ENCODE measurements at regions not wholly inside any gene's neighbourhood (a gene's known extent, or its start where the extent isn't known, plus 50 kb on each side); places are given as distances from the start of the nearest gene placed in this dataset.
A peak's percentile ranks its signal among the peaks of the same experiment; 100 is the strongest.

DNA sequence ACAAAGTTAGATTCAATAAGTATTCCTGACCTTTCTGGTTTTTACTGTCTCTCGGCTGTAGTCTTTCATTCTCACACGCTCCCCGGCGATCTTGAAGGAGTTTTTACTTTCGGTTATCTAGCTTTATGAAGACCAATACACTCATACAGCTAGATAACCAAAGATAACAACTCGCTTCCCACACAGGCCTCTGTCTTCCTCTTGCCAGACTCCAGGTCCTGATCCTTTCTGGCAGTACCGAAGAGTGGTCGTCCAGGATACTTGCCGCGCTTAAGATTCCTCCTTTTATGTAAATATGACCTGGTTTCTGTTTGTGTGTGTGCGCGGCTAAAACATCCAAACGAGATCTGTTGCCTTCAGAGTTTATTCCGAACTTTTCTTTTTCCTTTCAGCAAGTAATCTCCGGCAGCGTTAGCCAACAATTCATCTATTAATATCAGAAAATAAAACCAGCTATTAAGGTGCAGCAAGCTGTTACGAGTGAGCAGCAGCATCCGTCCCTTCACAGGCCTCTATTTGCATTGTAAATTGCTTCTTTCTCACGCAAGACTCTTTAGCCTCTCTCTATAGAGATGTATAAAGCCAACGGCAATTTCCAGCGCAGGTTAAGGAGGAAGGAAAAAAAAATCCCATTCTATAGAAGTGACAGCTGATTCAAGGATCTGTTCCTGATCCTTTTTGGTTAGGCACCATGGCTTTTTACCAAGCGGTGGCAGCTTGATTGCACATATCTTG, 216.1 kb downstream of the MEF2C start:
- DNase-seq (ENCODE audit: low spot score): no peak

DNA sequence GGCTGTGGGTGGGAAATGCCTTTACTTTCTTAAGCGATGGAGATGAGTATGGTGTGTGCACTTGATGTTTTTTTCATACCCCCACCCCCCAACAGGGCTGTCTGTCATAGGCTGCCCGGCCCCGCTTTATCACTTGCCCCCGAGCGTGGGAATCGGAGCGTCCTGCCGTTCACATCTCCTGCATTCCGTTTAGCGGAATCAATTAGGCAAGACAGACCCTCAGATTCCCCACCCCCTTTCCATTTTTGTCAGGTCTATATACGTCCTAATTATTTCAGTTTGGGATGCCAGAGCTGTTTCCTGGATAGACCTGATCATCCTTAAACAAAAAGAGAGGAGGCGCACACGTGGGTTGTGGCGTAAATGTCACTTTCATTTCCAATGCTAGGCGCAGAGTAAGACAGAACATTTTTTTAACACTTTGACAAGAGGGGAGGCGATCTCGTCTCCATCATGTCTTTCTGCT, 217.2 kb downstream of the MEF2C start:
- H3K27ac Mint-ChIP-seq: no peak overlapping the region
- peaks cover 57 to 85% of the 10 kb centered on the region in 2 donors for H3K27me3 Mint-ChIP-seq
- no peaks in the 10 kb centered on the region for H3K9me3 Mint-ChIP-seq
- ATAC-seq (no peak), DNase-seq (ENCODE audit: low spot score) (no peak)
- peaks cover 26 to 31% of the 10 kb centered on the region in 2 donors for H3K4me1 Mint-ChIP-seq (ENCODE audit: low read depth in 2 of 2)
- peaks cover 12% of the 10 kb centered on the region for H3K36me3 Mint-ChIP-seq
- peak overlapping the region; percentile 88 for H3K4me3 Mint-ChIP-seq

More for the DNA sequence above, 216.1 kb downstream of the MEF2C start:
- ATAC-seq: no peak
- Mint-ChIP-seq H3K4me1 (ENCODE audit: low read depth in 2 of 2) (peaks cover 19 to 24% of the 10 kb centered on the region in 2 donors), H3K27ac (no peak overlapping the region), H3K9me3 (no peaks in the 10 kb centered on the region), H3K4me3 (peak overlapping the region; percentile 88), H3K36me3 (peaks cover 12% of the 10 kb centered on the region), H3K27me3 (peaks cover 56 to 88% of the 10 kb centered on the region in 2 donors)

DNA sequence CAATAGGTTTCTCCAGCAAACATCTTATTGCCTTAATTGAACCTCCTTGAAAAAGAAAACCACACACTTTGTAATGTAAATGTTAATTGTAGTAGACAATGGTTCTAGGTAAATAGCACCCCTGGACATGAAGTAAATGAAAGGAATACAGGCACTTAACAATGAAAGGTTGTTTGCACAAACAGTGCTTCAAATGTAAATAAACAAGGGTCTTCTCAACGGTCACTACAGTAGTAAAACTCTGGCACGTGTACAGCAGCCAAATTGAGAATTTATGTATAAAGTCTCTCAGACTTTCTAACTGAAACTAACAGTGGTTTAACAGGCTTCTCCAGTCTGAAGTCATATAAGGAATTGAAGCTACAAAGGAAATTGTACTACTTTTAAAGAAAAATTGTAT, 218.3 kb downstream of the MEF2C start:
- Mint-ChIP-seq H3K9me3 (no peaks in the 10 kb centered on the region), H3K27ac (no peak overlapping the region), H3K4me3 (no peak overlapping the region), H3K36me3 (peaks cover 12% of the 10 kb centered on the region), H3K27me3 (peaks cover 52 to 82% of the 10 kb centered on the region in 2 donors), H3K4me1 (ENCODE audit: low read depth in 2 of 2) (peaks cover 29 to 35% of the 10 kb centered on the region in 2 donors)
- DNase-seq (ENCODE audit: low spot score) (no peak), ATAC-seq (no peak)

DNA sequence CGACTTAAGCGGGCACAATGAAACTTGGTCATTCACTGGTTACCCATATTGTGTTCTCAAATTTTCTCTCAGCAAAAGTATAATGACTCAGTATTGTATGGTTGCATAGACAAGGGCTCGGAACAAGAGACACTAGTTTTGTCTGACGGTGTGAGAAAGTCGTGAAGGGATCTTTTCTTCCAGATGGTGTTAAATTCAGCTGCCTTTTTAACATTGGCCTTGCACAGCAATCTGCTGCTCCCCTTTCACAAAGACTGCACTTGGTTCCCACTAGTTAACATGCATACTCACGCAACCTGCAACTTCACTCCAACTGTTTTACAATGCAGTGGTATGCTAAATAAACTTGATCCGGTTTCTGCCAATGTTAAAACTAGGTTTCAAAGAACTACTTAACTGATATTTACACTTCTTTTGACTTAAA, 219.2 kb downstream of the MEF2C start:
- H3K4me1 Mint-ChIP-seq (ENCODE audit: low read depth in 2 of 2): peaks cover 29 to 40% of the 10 kb centered on the region in 2 donors
- no peak for DNase-seq (ENCODE audit: low spot score)
- H3K9me3 Mint-ChIP-seq: no peaks in the 10 kb centered on the region
- H3K36me3 Mint-ChIP-seq: peaks cover 12% of the 10 kb centered on the region
- H3K27me3 Mint-ChIP-seq: peaks cover 49 to 81% of the 10 kb centered on the region in 2 donors
- no peak for ATAC-seq
- H3K4me3 Mint-ChIP-seq: no peak overlapping the region
- no peak overlapping the region for H3K27ac Mint-ChIP-seq

DNA sequence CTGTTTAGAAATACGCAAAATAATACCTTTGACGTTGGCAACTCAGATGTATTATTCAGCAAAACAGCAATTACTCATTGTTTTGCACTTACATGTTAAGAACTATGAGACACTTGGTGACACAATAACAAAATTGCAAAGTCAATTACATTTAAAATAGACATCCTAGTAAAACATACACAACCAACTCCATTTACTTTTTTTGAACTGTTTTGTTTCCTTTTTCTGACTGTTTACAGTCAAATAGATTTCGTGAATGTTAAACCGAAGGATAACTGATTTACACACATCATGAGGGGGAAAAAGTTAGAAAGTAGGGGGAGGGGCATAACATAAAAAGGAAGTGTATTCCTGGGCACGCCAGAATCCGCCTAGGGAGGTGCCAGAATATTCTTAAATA, 220.1 kb downstream of the MEF2C start:
- DNase-seq (ENCODE audit: low spot score) (no peak), ATAC-seq (no peak)
- H3K4me1 Mint-ChIP-seq (ENCODE audit: low read depth in 2 of 2): peaks cover 27 to 39% of the 10 kb centered on the region in 2 donors
- H3K36me3 Mint-ChIP-seq: peaks cover 12% of the 10 kb centered on the region
- no peak overlapping the region for H3K4me3 Mint-ChIP-seq
- H3K27me3 Mint-ChIP-seq: peaks cover 41 to 80% of the 10 kb centered on the region in 2 donors
- H3K27ac Mint-ChIP-seq: no peak overlapping the region
- H3K9me3 Mint-ChIP-seq: no peaks in the 10 kb centered on the region

DNA sequence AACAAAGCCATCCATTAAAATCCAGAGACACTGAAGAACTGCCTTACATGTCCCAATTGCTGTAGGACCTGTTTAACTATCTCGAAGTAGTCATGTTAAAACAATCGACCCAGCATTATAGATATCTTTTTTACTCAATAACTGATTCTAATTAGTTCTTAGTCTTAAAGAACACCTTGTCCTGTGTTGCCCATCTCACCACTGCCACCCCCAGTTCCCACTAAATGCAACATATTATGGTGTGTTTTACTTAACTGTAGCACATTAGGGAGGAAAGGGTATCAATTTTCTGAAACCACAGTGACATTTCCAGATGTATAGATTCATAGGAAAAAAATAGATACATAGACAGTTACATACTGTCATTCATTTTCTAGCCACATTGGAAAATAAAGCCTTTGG, 221.2 kb downstream of the MEF2C start:
- Mint-ChIP-seq H3K9me3 (no peaks in the 10 kb centered on the region), H3K27me3 (peaks cover 30 to 69% of the 10 kb centered on the region in 2 donors), H3K4me1 (ENCODE audit: low read depth in 2 of 2) (peaks cover 19 to 28% of the 10 kb centered on the region in 2 donors), H3K36me3 (peaks cover 5% of the 10 kb centered on the region), H3K4me3 (peak overlapping the region; percentile 83), H3K27ac (no peak overlapping the region)
- ATAC-seq (no peak), DNase-seq (ENCODE audit: low spot score) (no peak)

DNA sequence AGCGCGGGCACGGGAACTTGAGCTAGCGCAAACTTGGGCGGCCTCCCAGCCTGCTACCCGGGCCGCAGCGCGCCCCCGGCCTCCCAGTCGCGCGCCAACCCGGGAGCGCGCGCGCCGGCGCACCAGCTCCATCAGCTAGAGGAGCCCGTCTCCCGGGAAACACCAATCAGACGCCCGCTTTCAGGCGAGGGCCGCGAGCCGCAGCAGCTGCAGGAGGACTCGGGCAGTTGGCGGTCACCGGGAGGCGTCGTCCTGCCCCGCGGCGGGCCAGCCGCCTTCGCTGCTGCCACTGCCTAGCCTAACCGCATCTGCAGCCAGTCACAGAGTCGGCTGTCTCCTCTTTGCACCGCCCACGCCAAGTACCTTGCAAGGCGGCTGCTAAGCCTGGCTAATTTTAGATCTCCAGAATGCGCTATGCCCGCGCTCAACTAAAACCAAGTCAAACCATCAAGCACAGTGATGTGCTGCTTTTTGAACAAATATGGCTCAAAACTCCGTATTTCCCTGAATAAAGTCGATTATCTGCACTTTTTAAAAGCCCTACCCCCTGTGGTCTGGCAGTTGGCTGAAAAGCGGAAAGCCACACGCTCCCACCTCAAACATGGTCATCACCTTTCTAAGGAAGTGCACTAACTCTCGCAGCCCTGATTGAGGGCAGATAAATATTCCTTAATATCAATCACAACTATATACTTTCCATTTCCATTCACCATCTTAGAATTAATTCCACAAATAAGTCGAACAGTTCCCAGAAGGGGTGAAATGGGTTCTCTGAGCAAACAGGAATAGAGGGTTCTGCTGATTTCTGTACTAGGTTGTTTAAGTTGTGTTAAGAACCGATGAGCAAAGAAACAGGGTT, 221.8 kb downstream of the MEF2C start:
- peak; percentile 88 to 89 for ATAC-seq
- peak; percentile 68 for DNase-seq (ENCODE audit: low spot score)
- Mint-ChIP-seq H3K27me3 (peaks cover 28 to 67% of the 10 kb centered on the region in 2 donors), H3K36me3 (no peaks in the 10 kb centered on the region), H3K4me3 (peak overlapping the region; percentile 83), H3K9me3 (no peaks in the 10 kb centered on the region), H3K4me1 (ENCODE audit: low read depth in 2 of 2) (peaks cover 13 to 22% of the 10 kb centered on the region in 2 donors), H3K27ac (no peak overlapping the region)

DNA sequence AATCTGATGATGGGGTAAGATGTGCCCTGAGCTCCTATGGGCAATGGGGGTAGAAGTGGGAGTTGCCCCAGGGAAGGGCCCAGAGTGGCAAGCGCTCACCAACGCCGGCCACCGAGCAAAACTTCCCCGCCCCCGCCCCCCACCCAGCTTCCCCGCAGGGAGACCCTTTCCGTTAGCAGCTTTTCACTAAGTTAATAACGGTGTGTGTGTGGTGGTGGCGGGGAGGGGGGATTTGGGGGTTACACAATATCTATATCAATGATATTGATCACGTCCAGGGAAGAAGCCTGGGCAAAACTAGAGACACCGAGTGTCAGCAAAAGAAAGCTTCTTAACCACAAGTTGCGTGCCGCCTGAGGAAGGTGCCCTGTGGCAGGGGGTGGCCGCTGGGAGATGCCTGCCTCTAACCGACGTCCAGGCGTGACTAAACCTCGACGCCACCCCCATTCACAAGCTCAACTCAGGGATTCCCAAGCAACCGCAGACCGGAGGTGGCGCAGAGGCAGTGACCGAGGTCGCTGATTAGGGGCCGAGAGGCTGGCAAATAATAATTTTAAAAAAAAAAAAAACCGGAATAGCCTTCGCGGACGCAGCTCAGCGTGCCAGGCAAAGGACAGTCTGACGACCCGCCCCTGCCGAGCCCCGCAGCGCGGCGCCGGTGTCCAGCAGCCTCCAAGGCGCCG, 222.6 kb downstream of the MEF2C start:
- ATAC-seq: peak; percentile 64 to 74

DNA sequence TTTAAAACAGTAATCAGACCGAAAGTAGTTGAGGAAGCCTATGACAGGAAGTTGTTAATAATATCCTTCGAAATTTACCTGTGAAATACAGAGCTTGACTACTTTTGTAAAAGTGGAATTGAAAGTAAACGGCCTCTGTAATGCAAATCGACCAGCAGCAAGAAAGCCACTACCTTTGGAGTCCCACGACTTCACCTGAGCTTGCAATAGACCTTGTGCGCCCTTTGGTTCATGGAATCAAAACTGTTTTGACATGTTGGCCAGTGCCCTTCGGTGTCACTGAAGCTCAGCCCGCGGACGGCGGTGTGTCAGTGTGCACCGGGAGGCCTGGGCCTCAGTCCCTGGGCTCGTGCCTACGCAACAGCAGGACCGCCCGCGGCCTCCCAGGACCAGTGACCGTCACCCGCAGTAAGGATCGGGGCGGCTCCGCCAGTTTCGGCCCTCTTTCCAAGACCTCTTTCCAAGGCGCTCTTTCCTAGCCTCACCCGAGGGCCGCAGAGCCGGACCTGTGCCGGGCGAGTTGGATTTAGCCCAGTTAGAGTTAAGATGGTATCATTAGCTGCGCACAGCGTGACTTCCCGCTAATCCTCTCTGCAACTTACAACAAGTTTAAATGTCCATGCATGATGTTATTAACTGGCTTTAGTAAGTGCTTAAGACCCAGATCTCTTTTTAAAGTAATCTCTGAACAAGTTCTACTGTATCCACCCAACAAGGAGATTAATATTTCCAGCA, 223.3 kb downstream of the MEF2C start:
- H3K27ac Mint-ChIP-seq: no peak overlapping the region
- H3K36me3 Mint-ChIP-seq: no peaks in the 10 kb centered on the region
- no peaks in the 10 kb centered on the region for H3K9me3 Mint-ChIP-seq
- peaks cover 24 to 55% of the 10 kb centered on the region in 2 donors for H3K27me3 Mint-ChIP-seq
- no peak for DNase-seq (ENCODE audit: low spot score)
- ATAC-seq: no peak
- peak overlapping the region; percentile 47 for H3K4me3 Mint-ChIP-seq
- peaks cover 10 to 16% of the 10 kb centered on the region in 2 donors for H3K4me1 Mint-ChIP-seq (ENCODE audit: low read depth in 2 of 2)

More for the DNA sequence above, 222.6 kb downstream of the MEF2C start:
- Mint-ChIP-seq H3K36me3 (no peaks in the 10 kb centered on the region), H3K27me3 (peaks cover 25 to 61% of the 10 kb centered on the region in 2 donors), H3K4me3 (peak overlapping the region; percentile 83), H3K9me3 (no peaks in the 10 kb centered on the region), H3K27ac (no peak overlapping the region), H3K4me1 (ENCODE audit: low read depth in 2 of 2) (peaks cover 10 to 16% of the 10 kb centered on the region in 2 donors)
- DNase-seq (ENCODE audit: low spot score): peak; percentile 70

DNA sequence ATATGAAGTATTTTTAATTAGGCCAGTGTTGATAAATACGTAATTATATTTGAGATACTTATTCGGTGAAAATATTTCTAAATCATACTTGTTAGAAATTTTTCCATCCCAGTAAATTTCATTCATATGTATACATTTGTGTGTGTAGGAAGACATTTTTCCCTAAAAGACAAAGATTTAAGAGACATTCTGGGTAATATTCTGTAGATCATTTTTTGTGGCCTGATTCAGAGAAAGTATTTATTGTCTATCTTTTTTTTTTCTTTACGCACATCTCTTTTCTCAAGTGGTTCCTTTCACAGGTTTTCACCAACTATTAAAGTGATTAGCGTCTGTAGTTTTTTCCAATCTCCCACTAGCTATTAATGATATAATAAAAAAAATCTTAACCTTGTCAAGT, 224.1 kb downstream of the MEF2C start:
- no peak overlapping the region for H3K4me3 Mint-ChIP-seq
- no peaks in the 10 kb centered on the region for H3K9me3 Mint-ChIP-seq
- H3K27ac Mint-ChIP-seq: no peak overlapping the region
- H3K27me3 Mint-ChIP-seq: peaks cover 22 to 47% of the 10 kb centered on the region in 2 donors
- DNase-seq (ENCODE audit: low spot score): no peak
- ATAC-seq: no peak
- H3K36me3 Mint-ChIP-seq: no peaks in the 10 kb centered on the region
- H3K4me1 Mint-ChIP-seq (ENCODE audit: low read depth in 2 of 2): peaks cover 10 to 16% of the 10 kb centered on the region in 2 donors

DNA sequence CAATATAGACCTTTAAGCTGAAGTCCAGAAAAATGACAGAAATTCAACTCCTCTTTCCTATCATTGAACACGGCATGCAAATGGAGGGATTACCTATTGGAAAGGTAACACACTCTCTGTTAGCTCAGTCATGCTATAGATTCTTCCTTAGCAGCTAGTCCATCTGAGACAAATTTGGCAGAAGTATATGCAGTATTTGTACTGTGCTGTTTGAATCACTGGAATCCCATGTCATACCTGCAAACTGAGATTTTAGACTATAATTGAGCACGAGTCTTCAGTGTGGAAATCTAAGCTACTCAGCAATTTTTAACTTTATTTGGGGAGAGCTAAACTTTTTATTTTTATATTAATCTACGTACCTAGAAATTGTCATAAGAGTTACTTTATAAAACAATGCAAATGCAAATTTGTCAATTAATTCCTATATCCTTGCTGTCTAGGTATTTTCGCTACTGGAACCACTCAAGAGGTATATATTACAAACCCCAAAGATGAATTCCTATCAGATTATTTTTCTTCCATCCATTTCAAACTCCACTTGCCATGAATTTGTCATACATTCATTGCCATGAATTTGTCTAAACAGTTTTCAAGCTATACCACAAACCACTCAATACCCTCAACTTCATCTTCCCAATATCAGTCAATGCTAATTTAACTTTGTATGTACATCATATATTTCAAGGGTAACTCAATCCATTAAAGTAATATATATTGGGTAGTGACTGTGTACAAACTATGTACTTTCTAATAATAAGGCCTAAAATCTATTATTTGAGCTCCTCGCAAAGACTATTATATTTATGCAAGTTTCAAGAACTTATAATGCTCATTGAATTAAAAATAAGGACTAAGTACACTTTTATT, 224.8 kb downstream of the MEF2C start:
- Mint-ChIP-seq H3K4me3 (no peak overlapping the region), H3K4me1 (ENCODE audit: low read depth in 2 of 2) (peaks cover 10 to 16% of the 10 kb centered on the region in 2 donors), H3K27ac (no peak overlapping the region), H3K9me3 (no peaks in the 10 kb centered on the region), H3K36me3 (no peaks in the 10 kb centered on the region), H3K27me3 (peaks cover 20 to 40% of the 10 kb centered on the region in 2 donors)
- ATAC-seq: no peak
- DNase-seq (ENCODE audit: low spot score): no peak

DNA sequence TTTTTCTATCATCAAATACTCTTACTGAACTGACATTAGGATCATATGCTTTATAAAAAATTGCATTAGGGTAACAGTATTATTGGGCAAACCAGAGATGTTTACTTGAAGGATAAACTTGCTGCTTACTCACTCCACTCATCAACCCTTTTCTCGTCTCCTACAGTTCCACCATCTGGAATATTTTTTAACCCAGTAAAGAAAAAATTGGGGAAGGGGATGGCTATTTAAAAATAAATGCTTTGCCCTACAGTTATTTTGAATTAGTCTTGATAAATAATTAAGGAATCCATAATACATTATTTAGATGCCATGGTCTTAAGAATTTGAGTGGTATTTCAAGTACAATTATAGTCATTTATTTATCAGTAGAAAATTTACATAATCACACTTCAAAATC, 225.8 kb downstream of the MEF2C start:
- no peak for DNase-seq (ENCODE audit: low spot score)
- Mint-ChIP-seq H3K36me3 (no peaks in the 10 kb centered on the region), H3K27me3 (peaks cover 24 to 40% of the 10 kb centered on the region in 2 donors), H3K4me3 (no peak overlapping the region), H3K27ac (no peak overlapping the region), H3K9me3 (no peaks in the 10 kb centered on the region), H3K4me1 (ENCODE audit: low read depth in 2 of 2) (peaks cover 10 to 16% of the 10 kb centered on the region in 2 donors)
- ATAC-seq: no peak

Measured in natural killer cell treated with Interleukin-12 subunit alpha and Interleukin-12 subunit beta and Interleukin-15 and Interleukin-18, amount 100 ng/mL, for 72 hours (primary cell).